HL-60 (cell line): ENCODE measurements at regions not wholly inside any gene's neighbourhood (a gene's known extent, or its start where the extent isn't known, plus 50 kb on each side); places are given as distances from the start of the nearest gene placed in this dataset.

Source experiments
- DNase-seq, 2 experiments: peaks; one replicate each; pipeline ENCODE4 v3.0.0-alpha.2; 2010 to 2020; ENCODE audit warnings: low read depth in 1 of 2, low spot score in 1 of 2
- H3K27ac ChIP-seq: fragments of 250-450 bp; sonication (Bioruptor Pico); replicated peaks from 2 replicates; pipeline ENCODE4 v1.5.1; 2020; ENCODE audit warnings: mild to moderate bottlenecking, moderate library complexity
- H3K27me3 ChIP-seq: fragments of 250-450 bp; sonication (Bioruptor Pico); 2 replicates; pipeline ENCODE4 v1.5.1; 2021; ENCODE audit warnings: mild to moderate bottlenecking, moderate library complexity; ENCODE audit not compliant: insufficient read depth, poor library complexity, severe bottlenecking
- H3K4me3 ChIP-seq: replicated peaks from 2 replicates; pipeline ENCODE4 v1.5.1; 2011; ENCODE audit warnings: mild to moderate bottlenecking, control low read depth, low read length; ENCODE audit not compliant: insufficient read depth
- CTCF ChIP-seq: IDR thresholded peaks from one replicate; pipeline ENCODE4 v1.5.1; 2011; ENCODE audit warnings: low read length, control low read depth, inconsistent platforms; ENCODE audit not compliant: insufficient read depth
- GABPA ChIP-seq: IDR thresholded peaks from 2 replicates; pipeline ENCODE4 v1.6.1; 2012; ENCODE audit warnings: low read depth
- POLR2AphosphoS5 ChIP-seq: IDR thresholded peaks from 2 replicates; pipeline ENCODE4 v1.6.1; 2012; ENCODE audit warnings: low read depth
- REST ChIP-seq: IDR thresholded peaks from 2 replicates; pipeline ENCODE4 v1.6.1; 2012; ENCODE audit warnings: low read depth; ENCODE audit not compliant: insufficient replicate concordance
- SPI1 ChIP-seq: IDR thresholded peaks from 2 replicates; pipeline ENCODE4 v1.6.1; 2012; ENCODE audit warnings: low read depth, mild to moderate bottlenecking, borderline replicate concordance

- H3K27ac ChIP-seq = no peak overlapping the region
- no peak for DNase-seq
- no peak overlapping the region for H3K4me3 ChIP-seq
- TF ChIP-seq GABPA = no peak
- TF ChIP-seq SPI1 = no peak
- TF ChIP-seq CTCF = no peak
- no peak for TF ChIP-seq POLR2AphosphoS5
- no peak for TF ChIP-seq REST
- H3K27me3 ChIP-seq = no peaks in the 10 kb centered on the region
These were observed 78.7 kb downstream of the RRM2 start for GRCh38 chr2:10201201-10201600.

DNA sequence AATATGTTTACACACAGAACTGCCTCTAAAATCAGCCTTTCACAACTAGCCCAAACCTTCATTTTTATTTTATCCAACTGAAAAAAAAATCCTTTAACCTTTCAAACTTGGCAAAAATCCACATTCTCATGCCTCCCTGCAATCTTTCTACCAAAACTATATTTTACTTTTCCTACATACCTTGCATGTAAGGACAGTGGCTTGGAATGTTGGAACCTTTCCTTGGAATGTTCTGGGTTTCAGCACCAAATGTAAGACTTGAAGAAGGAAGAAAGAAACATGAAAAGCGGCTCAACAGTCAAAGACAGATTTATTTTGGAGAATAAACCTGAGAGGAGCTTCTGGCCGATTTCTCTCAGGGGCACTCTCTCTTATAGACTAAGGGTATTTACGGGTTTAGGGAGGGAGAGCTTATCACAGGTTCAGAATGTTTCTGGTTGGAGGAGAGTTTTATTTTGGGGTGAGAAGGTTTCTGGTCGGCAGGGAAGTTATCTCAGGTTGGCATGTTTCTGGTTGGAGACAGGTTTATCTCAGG is 79.7 kb downstream of the RRM2 start:
- no peak for DNase-seq

More for the DNA sequence above, 79.7 kb downstream of the RRM2 start:
- H3K27ac ChIP-seq = no peak overlapping the region
- H3K4me3 ChIP-seq = no peak overlapping the region
- TF ChIP-seq SPI1 = no peak
- TF ChIP-seq POLR2AphosphoS5 = no peak
- no peak for TF ChIP-seq CTCF
- no peak for TF ChIP-seq GABPA
- no peak for TF ChIP-seq REST
- no peaks in the 10 kb centered on the region for H3K27me3 ChIP-seq
